ENCODE measurements at regions not wholly inside any gene's neighbourhood (a gene's known extent, or its start where the extent isn't known, plus 50 kb on each side); places are given as distances from the start of the nearest gene placed in this dataset.

DNA sequence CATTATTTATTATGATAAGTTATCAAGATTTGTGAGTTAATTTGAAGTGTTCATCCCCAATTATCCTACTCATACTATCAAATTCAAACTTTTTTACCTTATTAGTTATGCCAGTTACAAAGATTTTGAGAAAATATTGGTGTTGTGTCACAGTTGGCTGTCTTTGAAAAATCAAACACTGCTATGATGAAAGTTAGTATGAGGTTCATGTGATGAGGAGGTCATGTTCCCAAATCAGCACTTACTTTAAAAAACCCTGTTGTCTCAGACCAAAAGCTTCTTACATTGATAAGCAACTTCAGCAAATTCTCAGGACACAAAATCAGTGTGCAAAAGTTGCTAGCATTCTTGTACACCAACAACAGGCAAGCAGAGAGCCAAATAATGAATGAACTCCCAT lies 68.1 kb downstream of the TTC6 start:
- Histone ChIP-seq H3K27ac (ENCODE audit: low read depth, low read length) (no peak overlapping the region), H3K27me3 (ENCODE audit: insufficient read depth, low read length) (no peaks in the 10 kb centered on the region), H3K36me3 (ENCODE audit: insufficient read depth, low read length) (no peaks in the 10 kb centered on the region), H2AFZ (ENCODE audit: low read length) (no peak overlapping the region), H4K20me1 (ENCODE audit: insufficient read depth, low read length) (no peaks in the 10 kb centered on the region), H3K79me2 (ENCODE audit: insufficient read depth, low read length) (no peaks in the 10 kb centered on the region), H3K4me1 (ENCODE audit: insufficient read depth, low read length) (no peaks in the 10 kb centered on the region), H3K9me3 (ENCODE audit: low read depth, low read length) (no peaks in the 10 kb centered on the region), H3K4me2 (ENCODE audit: insufficient read depth, low read length) (no peak overlapping the region), H3K4me3 (ENCODE audit: insufficient read depth, low read length) (no peak overlapping the region)
- TF ChIP-seq CTCF (IDR thresholded peaks at IDR 0.05; ENCODE audit: extremely low read depth, low read depth, low read length): no peak
- no peak for DNase-seq (ENCODE audit: insufficient read length, low spot score, missing footprints)

DNA sequence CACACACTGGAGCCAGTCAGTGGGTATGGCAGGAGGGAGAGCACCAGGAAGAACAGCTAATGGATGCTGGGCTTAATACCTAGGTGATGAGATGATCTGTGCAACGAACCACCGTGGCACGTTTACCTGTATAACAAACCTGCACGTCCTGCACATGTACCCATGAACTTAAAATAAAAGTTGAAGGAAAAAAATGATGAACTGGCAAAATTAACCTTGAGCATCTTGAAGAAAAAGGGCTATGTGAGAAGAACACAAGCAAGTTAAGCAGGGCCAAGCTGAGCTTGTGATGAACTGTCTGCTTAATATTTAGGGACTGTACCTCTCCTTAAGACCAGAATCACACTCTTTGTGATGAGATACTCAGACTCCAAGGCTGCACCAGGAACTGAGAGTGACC lies 70.0 kb downstream of the TTC6 start:
- Histone ChIP-seq H3K36me3 (ENCODE audit: insufficient read depth, low read length) (no peaks in the 10 kb centered on the region), H3K9me3 (ENCODE audit: low read depth, low read length) (no peaks in the 10 kb centered on the region), H3K27ac (ENCODE audit: low read depth, low read length) (no peak overlapping the region), H3K27me3 (ENCODE audit: insufficient read depth, low read length) (no peaks in the 10 kb centered on the region), H4K20me1 (ENCODE audit: insufficient read depth, low read length) (no peaks in the 10 kb centered on the region), H3K4me1 (ENCODE audit: insufficient read depth, low read length) (no peaks in the 10 kb centered on the region), H3K79me2 (ENCODE audit: insufficient read depth, low read length) (no peaks in the 10 kb centered on the region), H2AFZ (ENCODE audit: low read length) (no peak overlapping the region), H3K4me2 (ENCODE audit: insufficient read depth, low read length) (no peak overlapping the region), H3K4me3 (ENCODE audit: insufficient read depth, low read length) (no peak overlapping the region)
- no peak for DNase-seq (ENCODE audit: insufficient read length, low spot score, missing footprints)
- no peak for TF ChIP-seq CTCF (IDR thresholded peaks at IDR 0.05; ENCODE audit: extremely low read depth, low read depth, low read length)

DNA sequence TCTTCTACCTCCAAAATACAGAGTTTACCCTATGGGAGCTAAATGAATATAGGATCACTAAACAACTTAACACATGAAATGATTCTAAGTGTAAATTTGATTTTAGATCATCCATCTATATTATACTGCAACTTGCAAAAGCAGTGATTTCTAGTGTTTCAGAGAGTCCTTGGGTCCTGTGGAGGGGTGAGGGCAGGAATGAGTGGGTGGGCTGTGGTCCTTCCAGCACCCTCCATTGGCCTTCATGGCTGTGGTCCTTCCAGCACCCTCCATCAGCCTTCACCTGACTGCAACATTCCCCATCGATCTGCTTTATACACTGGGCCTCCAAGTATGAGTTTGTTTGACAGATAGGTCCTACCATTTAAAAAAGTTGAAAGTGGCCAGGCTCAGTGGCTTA lies 70.5 kb downstream of the TTC6 start:
- no peak for TF ChIP-seq CTCF (IDR thresholded peaks at IDR 0.05; ENCODE audit: extremely low read depth, low read depth, low read length)
- no peaks in the 10 kb centered on the region for H4K20me1 ChIP-seq (ENCODE audit: insufficient read depth, low read length)
- H2AFZ ChIP-seq (ENCODE audit: low read length): no peak overlapping the region
- no peak overlapping the region for H3K27ac ChIP-seq (ENCODE audit: low read depth, low read length)
- H3K27me3 ChIP-seq (ENCODE audit: insufficient read depth, low read length): no peaks in the 10 kb centered on the region
- no peaks in the 10 kb centered on the region for H3K9me3 ChIP-seq (ENCODE audit: low read depth, low read length)
- no peaks in the 10 kb centered on the region for H3K4me1 ChIP-seq (ENCODE audit: insufficient read depth, low read length)
- H3K36me3 ChIP-seq (ENCODE audit: insufficient read depth, low read length): no peaks in the 10 kb centered on the region
- no peaks in the 10 kb centered on the region for H3K79me2 ChIP-seq (ENCODE audit: insufficient read depth, low read length)
- H3K4me3 ChIP-seq (ENCODE audit: insufficient read depth, low read length): no peak overlapping the region
- H3K4me2 ChIP-seq (ENCODE audit: insufficient read depth, low read length): no peak overlapping the region
- no peak for DNase-seq (ENCODE audit: insufficient read length, low spot score, missing footprints)

- no peaks in the 10 kb centered on the region for H3K4me1 ChIP-seq (ENCODE audit: insufficient read depth, low read length)
- H4K20me1 ChIP-seq (ENCODE audit: insufficient read depth, low read length): no peaks in the 10 kb centered on the region
- no peak overlapping the region for H3K4me3 ChIP-seq (ENCODE audit: insufficient read depth, low read length)
- no peak for TF ChIP-seq CTCF (IDR thresholded peaks at IDR 0.05; ENCODE audit: extremely low read depth, low read depth, low read length)
- H3K27ac ChIP-seq (ENCODE audit: low read depth, low read length): no peak overlapping the region
- DNase-seq (ENCODE audit: insufficient read length, low spot score, missing footprints): no peak
- no peaks in the 10 kb centered on the region for H3K36me3 ChIP-seq (ENCODE audit: insufficient read depth, low read length)
- H3K27me3 ChIP-seq (ENCODE audit: insufficient read depth, low read length): no peaks in the 10 kb centered on the region
- H3K79me2 ChIP-seq (ENCODE audit: insufficient read depth, low read length): no peaks in the 10 kb centered on the region
- no peak overlapping the region for H3K4me2 ChIP-seq (ENCODE audit: insufficient read depth, low read length)
- H2AFZ ChIP-seq (ENCODE audit: low read length): no peak overlapping the region
- no peaks in the 10 kb centered on the region for H3K9me3 ChIP-seq (ENCODE audit: low read depth, low read length)
Observed at GRCh38 chr14:37668646-37669045, 73.2 kb downstream of the TTC6 start.
